ENCODE measurements at regions not wholly inside any gene's neighbourhood (a gene's known extent, or its start where the extent isn't known, plus 50 kb on each side); places are given as distances from the start of the nearest gene placed in this dataset.

DNA sequence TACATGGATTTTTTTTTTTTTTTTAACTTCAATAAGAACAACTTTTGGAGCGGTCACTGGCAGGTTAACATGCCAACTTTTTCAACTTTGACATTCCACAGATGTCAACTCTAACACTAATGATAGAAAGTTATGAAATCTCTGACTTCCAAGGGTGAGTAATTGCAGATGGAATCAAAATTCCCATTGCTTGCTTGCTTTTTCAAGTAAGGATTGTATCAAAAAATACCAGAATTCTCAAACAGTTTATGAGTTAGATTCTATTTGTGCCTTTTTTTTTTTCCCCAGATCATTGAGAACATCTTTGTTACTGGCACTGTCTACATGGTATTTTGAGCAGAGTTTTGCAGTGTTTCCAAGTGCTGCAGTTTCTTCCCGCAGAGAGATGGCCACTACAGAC, 50.3 kb upstream of the OTUD4 start:
- H3K27me3 ChIP-seq (replicated peaks in 1 of 2; ENCODE audit: control insufficient read depth in 2 of 2, insufficient read depth in 2 of 2, low read length in 1 of 2): no peaks in the 10 kb centered on the region
- H3K4me1 ChIP-seq (ENCODE audit: control insufficient read depth, insufficient read depth, low read length): no peaks in the 10 kb centered on the region
- H3K4me3 ChIP-seq: no peak overlapping the region
- H3K9ac ChIP-seq (ENCODE audit: control insufficient read depth, insufficient read depth, low read length): no peak overlapping the region
- BruUV-seq (replicated peaks): no TSS peak
- no peak for DNase-seq (ENCODE audit: low read depth, low spot score)
- FAIRE-seq: no peak
- TF ChIP-seq TCF7 (IDR thresholded peaks at IDR 0.05; ENCODE audit: borderline replicate concordance) (no peak), IRF3 (IDR thresholded peaks at IDR 0.05) (no peak), ESRRA (IDR thresholded peaks at IDR 0.05; ENCODE audit: low read length) (no peak)
- ChIA-PET CTCF (interaction anchor here (1.2 to 7.3 kb wide), 5 partner anchors 13 to 385 kb away, joined by 4 to 86 read pairs (median 20); no protein-coding TSS in a partner anchor), SMC1A (ENCODE audit: uncharacterized antibody, unreplicated experiment) (interaction anchor here (1.0 to 2.3 kb wide), 7 partner anchors 13 to 386 kb away, joined by 3 to 7 read pairs (median 4); no protein-coding TSS in a partner anchor), POLR2A (no interaction called here), RAD21 (ENCODE audit: unreplicated experiment) (no interaction called here)
- H3K36me3 ChIP-seq (ENCODE audit: control insufficient read depth in 2 of 2, insufficient read depth in 2 of 2, low read length in 1 of 2): no peaks in the 10 kb centered on the region
- H3K79me2 ChIP-seq (ENCODE audit: control insufficient read depth, insufficient read depth, low read length): no peaks in the 10 kb centered on the region
- no peak overlapping the region for H3K27ac ChIP-seq (ENCODE audit: control insufficient read depth, insufficient read depth)
- no peak overlapping the region for H2AFZ ChIP-seq (ENCODE audit: control insufficient read depth, low read depth, low read length)
- no peak overlapping the region for H3K4me2 ChIP-seq (ENCODE audit: control insufficient read depth, insufficient read depth)
- H3K9me3 ChIP-seq (replicated peaks; ENCODE audit: control insufficient read depth, insufficient read depth, low read length): no peaks in the 10 kb centered on the region
- WGBS (ENCODE audit: insufficient coverage, insufficient replicate concordance, low lambda C conversion rate, missing lambda C conversion rate): 91% methylated on average over 2 of the region's 2 CpGs
- H4K20me1 ChIP-seq (ENCODE audit: control insufficient read depth, insufficient read depth): no peaks in the 10 kb centered on the region
- in situ Hi-C loops (cut with MboI): loop anchor here (5.0 kb wide), 1 partner anchor 387 kb away; the partner anchor contains the start of gene MMAA
- no peak for ATAC-seq
- intact Hi-C loops (cut with micrococcal nuclease; ENCODE audit: unreplicated experiment): loop anchor here (10.0 kb wide), 1 partner anchor 1056 kb away; no protein-coding TSS in a partner anchor

Data from GM12878 (cell line).